ENCODE measurements at regions not wholly inside any gene's neighbourhood (a gene's known extent, or its start where the extent isn't known, plus 50 kb on each side); places are given as distances from the start of the nearest gene placed in this dataset.
"Not testable (repeated sequence)": the region's sequence is repeated elsewhere in the genome, so short reads cannot be mapped to it uniquely, and the experiment has no call there.

DNA sequence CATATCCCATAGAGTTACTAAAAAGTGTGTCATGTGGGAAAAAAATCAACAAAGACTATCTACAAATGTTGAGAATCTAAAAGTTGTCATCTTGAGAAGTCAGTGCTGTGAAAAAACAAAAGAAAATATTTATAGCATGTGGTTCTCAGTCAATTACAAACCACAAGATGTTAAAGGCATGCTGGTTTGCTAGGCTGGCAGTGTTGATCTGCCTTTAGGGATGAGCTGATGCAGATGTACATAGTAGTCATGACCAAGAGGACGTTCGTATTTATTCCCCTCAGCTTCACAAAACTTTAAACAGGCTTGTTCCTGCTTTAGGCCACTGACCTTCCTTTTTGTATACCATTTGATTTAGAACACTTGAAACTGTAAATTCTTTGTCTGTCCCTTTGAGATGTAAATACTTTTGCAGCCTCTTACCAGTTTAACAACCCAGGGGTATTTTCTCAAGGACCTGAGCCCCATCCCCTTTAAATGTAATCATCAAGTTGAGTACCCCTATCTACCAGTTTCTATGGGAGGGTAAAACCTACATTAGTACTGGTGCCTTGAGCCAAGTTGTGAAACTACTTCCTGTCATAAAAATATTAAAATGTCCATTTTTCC lies 446.6 kb downstream of the KCNJ18 start:
- DNase-seq = no peak

DNA sequence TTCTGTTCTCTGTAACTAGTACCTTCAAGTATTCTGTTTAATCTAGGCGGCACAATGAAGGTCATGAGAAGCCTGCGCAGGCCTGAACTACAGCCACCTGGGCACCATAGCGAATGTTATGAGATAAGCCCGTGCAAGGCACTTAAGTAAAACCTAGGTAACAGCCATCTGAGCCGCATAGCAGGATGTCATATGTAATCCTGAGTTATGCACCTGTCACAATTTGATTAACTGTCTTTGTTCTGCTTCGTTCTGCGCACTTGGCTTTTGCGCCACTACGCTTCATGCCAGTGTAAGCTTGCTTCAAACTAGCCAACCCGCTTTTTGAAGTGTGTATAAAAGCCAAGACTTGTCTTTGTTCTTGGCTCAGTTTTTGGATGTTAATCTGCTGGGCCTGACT lies 449.8 kb downstream of the KCNJ18 start:
- DNase-seq = no peak

DNA sequence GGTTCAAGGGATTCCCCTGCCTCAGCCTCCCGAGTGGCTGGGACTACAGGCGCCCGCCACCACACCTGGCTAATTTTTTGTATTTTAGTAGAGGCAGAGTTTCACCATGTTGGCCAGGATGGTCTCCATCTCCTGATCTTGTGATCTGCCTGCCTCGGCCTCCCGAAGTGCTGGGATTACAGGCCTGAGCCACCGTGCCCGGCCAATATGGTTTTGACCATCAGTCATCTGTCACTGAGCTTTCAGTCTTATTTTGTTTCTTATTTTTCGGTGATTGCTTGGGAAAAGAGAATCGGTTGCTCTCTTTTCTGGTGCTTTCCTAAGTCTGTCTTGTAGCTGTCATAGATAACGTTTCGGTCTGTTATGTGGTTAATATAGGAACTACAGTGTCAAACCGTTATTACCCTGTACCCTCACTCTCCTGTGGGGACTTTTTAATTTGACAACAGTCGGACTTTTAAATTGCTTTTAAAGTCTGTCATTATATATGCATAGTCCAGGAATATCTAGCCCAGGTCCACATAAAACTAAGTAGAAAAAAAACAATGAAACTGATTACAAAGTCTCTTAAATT lies 453.4 kb downstream of the KCNJ18 start:
- no peak for DNase-seq

DNA sequence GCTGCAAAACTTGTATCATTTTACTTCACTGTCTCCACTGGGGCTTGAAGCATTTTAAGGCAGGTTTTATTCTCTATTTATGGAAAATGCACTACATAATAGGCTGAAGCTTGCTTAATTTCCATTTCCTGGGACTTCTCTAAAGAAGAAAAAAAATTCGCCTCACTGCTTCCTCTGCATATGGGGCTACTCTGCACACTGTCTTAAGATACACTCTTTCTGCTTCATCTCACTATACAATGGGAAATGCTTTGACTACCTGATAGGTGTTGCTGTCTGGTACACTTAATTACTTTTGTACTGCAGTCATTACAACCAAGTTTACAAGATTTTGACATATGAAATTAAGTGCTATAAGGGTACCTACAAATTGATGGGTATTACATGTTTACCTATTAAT lies 466.0 kb downstream of the KCNJ18 start:
- no peak for DNase-seq

DNA sequence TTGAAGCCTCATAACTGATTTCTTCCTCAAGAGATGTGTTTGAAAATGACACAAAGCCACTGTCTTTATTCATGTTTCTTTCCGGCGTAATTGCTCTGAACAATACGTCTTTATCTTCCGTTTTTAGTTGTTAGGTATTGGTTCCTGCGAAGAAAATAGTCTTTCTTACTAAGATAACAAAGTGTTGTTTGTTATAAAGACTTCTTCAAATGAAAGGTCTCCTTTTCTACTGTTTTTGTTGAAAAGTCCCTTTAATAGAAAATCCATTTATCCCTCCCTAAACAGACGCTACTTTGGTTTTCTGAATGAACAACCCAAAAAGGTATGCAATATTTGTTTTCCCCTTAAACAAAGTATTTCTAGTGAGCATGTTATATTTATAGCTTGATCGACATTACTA lies 469.1 kb downstream of the KCNJ18 start:
- DNase-seq = no peak

DNA sequence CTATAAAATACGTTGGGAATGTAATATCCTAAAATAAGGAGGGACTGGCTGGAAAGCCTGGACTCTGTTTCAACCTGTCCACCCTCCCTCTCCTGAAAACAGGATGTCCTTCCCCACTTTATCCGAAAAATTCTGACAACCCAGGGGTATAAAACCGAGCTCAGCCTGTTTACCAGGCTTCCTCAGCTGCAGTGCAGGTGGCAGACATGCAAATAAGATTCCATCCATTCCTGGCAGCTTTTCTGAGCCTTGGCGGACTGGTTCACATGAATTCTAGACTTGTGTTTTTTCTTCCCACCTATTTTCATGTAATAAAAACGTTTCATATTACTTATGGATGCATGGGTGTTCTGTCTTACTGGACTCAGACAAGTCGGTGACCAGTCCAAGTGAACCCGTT lies 479.3 kb downstream of the KCNJ18 start:
- DNase-seq = peak; percentile 40

DNA sequence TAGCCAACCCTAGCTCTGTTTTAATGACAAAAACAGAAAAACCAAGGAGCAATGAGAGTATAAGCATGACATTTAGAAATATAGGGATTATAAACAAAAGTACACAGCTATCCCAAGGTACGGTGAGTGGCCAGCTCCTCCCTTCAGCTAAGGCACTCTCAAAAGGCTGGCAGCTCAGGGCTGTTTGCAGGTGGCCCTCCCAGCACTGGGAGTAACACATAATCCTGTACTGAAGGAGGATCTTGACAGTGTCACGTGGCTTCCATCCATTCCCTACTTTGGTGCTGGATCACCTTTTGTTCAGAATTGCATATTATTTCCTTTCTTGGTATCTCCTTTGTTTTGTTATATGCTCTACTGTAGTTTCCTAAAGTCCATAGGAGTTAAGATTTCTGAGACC lies 500.8 kb downstream of the KCNJ18 start:
- DNase-seq = no peak

DNA sequence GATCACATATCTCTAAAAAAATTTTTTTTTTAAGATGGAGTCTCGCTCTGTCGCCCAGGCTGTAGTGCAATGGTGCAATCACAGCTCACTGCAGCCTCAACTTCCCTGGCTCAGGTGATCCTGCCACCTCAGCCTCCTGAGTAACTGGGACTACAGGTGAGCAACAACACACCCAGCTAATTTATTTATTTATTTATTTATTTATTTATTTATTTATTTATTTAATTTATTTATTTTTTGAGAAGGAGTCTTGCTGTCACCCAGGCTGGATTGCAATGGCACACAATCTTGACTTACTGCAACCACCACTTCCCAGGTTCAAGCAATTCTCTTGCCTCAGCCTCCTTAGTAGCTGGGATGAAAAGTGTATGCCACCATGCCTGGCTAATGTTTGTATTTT lies 507.9 kb downstream of the KCNJ18 start:
- DNase-seq = not testable (repeated sequence)

DNA sequence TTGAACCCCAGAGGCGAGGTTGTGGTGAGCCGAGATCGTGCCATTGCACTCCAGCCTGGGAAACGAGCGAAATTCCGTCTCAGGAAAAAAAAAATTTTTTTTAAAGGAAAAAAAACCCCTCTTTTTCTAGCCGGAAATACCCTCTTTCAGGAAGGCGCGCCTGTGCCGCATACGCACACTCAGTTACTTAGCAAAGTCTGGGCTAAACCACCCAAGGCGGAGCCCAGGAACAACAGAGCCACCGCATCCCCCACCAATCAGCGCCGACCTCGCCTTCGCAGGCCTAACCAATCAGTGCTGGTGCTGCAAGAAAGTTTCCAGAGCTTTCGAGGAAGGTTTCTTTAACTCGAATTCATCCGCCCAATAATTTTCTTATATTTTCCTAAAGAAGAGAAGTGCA lies 510.4 kb downstream of the KCNJ18 start:
- DNase-seq = no peak

DNA sequence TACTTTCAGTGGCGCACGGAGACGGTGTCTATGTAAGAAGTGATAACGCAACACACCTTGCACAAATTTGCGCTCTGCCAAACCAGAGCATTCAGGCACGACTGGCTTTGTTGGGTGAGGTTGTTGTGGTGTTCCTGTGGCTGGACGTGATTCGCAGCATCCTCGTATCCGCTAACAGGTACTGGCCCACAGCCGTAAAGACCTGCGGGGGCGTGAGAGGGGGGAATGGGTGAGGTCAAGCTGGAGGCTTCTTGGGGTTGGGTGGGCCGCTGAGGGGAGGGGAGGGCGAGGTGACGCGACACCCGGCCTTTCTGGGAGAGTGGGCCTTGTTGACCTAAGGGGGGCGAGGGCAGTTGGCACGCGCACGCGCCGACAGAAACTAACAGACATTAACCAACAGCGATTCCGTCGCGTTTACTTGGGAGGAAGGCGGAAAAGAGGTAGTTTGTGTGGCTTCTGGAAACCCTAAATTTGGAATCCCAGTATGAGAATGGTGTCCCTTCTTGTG lies 510.9 kb downstream of the KCNJ18 start:
- no peak for DNase-seq

DNA sequence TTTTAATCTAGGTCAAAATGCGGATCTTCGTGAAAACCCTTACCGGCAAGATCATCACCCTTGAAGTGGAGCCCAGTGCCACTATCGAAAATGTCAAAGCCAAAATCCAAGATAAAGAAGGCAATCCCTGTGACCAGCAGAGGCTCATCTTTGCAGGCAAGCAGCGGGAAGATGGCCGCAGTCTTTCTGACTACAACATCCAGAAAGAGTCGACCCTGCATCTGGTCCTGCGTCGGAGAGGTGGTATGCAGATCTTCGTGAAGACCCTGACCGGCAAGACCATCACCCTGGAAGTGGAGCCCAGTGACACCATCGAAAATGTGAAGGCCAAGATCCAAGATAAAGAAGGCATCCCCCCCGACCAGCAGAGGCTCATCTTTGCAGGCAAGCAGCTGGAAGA lies 511.8 kb downstream of the KCNJ18 start:
- DNase-seq = not testable (repeated sequence)

DNA sequence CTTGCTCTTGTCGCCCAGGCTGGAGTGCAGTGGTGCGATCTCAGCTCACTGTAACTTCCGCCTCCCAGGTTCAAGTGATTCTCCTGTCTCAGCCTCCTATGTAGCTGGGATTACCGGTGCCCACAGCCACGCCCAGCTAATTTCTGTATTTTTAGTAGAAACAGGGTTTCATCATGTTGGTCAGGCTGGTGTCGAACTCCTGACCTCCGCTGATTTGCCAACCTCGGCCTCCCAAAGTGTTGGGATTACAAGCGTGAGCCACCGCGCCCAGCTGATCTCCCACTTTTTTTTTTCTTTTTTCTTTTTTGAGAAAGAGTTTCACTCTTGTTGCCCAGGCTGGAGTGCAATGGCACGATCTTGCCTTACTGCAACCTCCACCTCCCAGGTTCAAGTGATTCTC lies 517.9 kb downstream of the KCNJ18 start:
- DNase-seq = not testable (repeated sequence)

DNA sequence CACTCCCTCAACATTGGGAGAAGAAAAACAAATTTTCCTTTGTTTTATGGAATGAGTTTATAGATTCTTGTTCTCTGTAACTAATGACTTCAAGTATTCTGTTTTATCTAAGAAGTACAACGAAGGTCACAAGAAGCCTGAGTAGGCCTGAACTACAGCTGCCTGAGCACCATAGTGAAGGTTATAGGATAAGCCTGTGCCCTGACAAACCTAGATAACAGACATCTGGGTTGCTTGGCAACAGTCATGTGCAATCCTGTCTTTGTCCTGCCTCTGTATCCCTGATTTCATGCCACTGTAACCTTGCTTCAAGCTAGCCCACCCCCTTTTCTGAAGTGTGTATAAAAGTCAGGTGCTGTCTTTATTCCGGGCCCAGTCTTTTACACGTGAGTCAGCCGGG lies 520.8 kb downstream of the KCNJ18 start:
- DNase-seq = not testable (repeated sequence)

DNA sequence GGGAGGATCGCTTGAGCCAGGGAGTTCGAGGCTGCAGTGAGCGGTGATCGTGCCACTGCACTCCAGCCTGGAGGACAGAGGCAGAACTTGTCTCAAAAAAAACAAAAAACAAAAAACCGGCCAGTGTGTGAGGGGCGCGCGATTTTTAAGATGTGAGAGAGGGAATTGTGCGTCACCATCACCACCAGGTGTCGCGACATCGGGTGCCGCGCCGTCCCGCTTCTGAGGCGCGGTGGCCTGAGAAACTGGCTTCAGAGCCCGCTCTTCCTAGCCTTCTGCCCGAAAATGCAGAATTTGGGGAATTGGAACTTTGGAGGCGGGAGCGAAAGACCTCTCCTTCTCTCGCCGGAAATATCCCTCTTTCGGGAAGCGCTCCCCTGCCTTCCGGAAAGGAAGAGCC lies 524.8 kb downstream of the KCNJ18 start:
- no peak for DNase-seq

DNA sequence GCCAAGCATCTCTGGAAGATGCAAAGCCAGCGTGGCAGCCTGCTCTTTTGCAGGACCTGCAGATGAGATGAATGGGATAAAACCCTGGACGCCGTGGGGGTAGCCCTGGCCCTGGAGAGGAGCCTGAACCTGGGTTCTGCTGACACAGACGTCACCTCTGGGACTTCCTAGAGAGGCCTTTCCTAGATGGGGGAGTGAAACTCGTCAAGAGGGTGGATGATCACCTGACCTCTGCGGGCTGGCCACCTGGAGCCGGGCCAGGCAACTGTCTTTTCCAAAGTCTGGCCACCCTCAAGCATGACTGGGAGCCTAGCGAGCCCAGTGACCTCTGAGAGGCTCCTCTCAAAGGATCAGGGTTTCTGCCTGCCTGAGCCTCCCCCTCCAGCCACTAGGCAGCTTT lies 529.0 kb downstream of the KCNJ18 start:
- DNase-seq = no peak

DNA sequence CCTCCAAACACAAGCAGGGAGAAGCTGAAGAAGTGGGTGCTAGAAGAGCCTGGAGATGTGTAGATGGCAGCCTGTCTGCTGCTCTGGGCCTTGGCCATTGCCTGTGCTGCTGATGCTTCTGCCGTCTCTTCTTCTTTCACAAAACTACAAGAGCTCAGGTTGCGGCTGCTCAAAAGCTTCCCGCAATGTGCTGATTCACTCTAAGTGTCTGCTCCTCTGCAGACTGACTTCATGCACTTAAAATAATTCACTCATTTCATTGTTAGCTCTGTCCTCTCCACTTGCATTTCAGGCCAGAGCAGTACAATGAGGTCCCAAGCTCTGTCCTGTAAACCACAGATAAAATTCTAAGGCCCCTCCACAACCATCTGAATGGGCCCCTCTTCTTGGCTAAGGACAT lies 534.2 kb downstream of the KCNJ18 start:
- not testable (repeated sequence) for DNase-seq

DNA sequence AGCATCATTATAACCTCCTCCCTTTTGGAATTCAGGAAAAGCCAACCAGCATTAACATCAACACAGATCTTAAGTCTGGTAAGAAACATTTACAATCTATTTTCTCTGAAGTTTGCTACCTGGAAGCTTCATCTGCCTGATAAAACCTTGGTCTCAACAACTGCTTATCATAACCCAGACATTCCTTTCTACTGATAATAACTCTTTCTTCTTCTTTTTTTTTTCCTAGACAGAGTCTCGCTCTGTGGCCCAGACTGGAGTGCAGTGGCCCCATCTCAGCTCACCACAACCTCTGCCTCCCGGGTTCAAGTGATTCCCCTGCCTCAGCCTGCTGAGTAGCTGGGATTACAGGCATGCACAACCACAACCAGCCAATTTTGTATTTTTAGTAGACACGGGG lies 534.6 kb downstream of the KCNJ18 start:
- DNase-seq = not testable (repeated sequence)

DNA sequence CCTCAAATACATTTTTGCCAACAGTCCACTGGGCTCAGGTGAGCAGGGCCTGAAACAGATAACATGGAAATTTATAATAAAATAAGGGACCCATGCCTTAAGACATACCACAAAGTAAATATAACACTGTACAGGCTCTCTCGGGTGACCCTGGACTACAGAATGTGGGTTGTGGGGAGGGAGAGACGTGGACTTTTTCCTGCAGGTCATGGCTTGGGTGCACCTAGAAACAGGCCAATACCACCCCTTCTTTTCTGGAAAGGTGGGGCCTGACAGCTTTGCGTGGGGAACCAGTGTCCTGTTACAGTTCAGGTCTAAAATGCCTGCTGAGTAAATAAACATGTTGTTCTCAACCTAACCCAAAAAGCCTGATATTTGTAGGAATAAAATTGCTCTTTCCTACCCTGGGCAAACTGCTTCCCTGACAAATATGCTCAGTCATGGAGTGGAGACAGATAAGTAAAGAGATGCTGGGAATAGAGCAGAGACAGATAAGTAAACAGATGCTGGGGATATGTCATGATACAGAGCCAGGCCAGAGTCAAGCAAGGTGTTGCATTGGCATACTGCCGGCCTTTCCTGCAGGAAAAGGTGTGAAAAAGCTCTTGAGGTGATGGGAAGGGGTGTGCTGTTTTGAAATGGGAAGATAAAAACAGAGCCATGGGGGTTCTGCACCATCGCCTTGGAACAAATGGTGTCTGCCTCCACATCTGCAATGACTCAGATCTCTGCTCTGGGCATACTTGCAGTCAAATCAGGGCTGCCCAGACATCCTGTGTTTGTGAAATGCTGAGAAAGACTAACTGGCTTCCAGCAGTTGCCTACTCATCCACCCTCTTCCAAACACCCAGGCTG lies 535.6 kb downstream of the KCNJ18 start:
- not testable (repeated sequence) for DNase-seq

DNA sequence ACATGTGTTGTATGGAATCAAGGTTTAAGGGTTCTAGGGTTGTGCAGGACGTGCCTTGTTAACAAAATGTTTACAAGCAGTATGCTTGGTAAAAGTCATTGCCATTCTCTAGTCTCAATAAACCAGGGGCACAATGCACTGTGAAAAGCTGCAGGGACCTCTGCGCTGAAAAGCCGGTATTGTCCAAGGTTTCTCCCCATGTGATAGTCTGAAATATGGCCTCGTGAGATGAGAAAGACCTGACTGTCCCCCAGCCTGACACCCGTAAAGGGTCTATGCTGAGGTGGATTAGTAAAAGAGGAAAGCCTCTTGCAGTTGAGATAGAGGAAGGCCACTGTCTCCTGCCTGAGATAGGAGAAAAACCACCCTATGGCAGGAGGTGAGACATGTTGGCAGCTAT lies 537.5 kb downstream of the KCNJ18 start:
- DNase-seq = not testable (repeated sequence)

DNA sequence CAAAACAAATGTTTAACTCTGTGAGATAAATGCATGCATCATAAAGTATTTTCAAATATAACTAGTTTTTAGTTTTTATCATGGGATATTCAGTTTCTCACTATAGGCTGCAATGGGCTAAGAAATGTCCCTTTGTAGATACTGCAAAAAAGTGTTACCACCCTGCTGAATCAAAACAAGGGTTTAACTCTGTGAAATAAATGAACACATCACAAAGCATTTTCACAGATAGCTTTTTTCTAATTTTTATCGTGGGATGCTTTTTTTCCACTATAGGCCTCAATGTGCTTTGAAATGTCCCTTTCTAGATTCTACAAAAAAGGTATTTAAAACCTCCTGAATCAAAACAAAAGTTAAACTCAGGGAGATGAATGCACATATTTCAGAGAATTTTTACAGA lies 541.1 kb downstream of the KCNJ18 start:
- no peak for DNase-seq

DNA sequence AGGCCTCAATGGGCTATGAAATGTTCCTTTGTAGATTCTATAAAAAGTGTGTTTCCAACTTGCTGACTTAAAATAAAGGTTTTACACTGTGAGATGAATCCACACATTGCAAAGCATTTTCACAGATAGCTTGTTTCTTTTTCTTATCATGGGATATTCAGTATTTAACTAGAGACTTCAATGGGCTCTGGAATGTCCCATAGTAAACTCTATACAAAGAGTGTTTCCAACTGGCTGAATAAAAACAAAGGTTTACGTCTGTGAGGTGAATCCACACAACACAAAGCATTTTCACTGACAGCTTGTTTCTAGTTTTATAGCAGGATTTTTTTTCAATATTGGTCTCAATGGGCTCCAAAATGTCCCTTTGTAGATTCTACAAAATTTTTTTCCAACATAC lies 550.1 kb downstream of the KCNJ18 start:
- no peak for DNase-seq

DNA sequence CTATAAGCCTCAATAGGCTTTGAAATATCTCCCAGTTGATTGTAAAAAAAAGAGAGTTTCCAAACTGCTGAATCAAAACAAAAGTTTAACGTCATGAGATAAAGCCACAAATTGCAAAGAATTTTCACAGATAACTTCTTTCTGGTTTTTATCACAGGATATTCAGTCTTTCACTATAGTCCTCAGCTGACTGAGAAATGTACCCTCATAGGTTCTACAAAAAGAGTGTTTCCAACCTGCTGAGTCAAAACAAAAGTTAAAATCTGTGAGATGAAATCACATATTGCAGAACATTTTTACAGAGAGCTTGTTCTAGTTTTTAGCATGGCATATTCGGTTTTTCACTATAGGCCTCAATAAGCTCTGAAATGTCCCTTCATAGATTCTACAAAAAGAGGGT lies 559.2 kb downstream of the KCNJ18 start:
- no peak for DNase-seq

DNA sequence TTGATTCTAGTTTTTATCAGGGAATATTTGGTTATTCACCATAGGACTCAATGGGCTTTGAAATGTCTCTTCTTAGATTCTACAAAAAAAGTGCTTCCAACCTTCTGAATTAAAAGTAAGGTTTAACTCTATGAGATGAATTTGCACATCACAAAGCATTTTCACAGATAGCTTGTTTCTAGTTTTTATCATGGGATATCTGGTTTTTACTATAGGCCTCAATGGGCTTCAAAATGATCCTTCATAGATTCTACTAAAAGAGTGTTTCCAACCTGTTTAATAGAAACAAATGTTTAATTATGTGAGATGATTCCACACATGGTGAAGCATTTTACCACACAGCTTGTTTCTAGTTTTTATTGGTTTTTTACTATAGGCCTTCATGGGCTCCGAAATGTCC lies 560.7 kb downstream of the KCNJ18 start:
- DNase-seq = no peak

DNA sequence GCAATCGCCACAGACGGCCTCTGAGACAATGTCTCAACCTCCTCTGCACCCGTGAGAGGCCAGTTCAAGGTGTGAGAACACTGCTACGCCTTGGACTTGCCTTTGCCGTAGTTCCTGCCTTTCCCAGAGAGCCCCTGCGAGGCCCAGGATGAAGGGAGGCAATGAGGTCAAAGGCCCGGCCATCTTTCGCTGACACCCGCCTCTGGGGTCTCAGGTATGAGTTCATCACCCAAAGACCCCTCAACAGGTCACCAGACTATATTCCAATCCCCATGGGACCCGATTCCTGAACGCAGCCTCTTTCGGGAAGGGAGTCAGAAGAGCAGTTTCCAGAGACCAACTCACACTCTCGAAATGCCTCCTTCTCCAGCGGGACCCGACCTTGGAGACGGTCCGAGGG lies 573.5 kb downstream of the KCNJ18 start:
- DNase-seq = no peak
